A549 (cell line): ENCODE measurements at regions not wholly inside any gene's neighbourhood (a gene's known extent, or its start where the extent isn't known, plus 50 kb on each side); places are given as distances from the start of the nearest gene placed in this dataset.

ENCODE experiments used
- CTCF ChIP-seq: fragments of >200 bp; sonication (Bioruptor Twin); formaldehyde crosslinking; IDR thresholded peaks from 3 replicates; pipeline ENCODE4 v1.5.1; 2016
- HMGXB4 ChIP-seq: fragments of 250-450 bp; sonication (Bioruptor Pico); IDR thresholded peaks from 2 replicates; pipeline ENCODE4 v1.5.0; 2021; ENCODE audit warnings: mild to moderate bottlenecking, moderate library complexity, borderline replicate concordance
- JUNB ChIP-seq: fragments of >200 bp; sonication (Bioruptor Twin); formaldehyde crosslinking; IDR thresholded peaks from 2 replicates; pipeline ENCODE4 v1.6.1; 2016
- KDM5A ChIP-seq: fragments of 200-600 bp; sonication (generic); IDR thresholded peaks from 2 replicates; pipeline ENCODE4 v1.6.1; 2016; ENCODE audit warnings: antibody characterized with exemption, mild to moderate bottlenecking
- MAFK ChIP-seq: fragments of 450-650 bp; IDR thresholded peaks from 2 replicates; pipeline ENCODE4 v1.6.1; 2014; ENCODE audit not compliant: partially characterized antibody
- RCOR1 ChIP-seq: fragments of 150-350 bp; IDR thresholded peaks from 2 replicates; pipeline ENCODE4 v1.6.1; 2014; ENCODE audit warnings: antibody characterized with exemption, low read length, low read depth
- SMC3 ChIP-seq: fragments of >200 bp; sonication (Bioruptor Twin); formaldehyde crosslinking; IDR thresholded peaks from 3 replicates; pipeline ENCODE4 v1.6.1; 2018; ENCODE audit warnings: inconsistent platforms
- ZC3H11A ChIP-seq: fragments of 450-650 bp; IDR thresholded peaks from 2 replicates; pipeline ENCODE4 v1.6.1; 2014; ENCODE audit warnings: antibody characterized with exemption, mild to moderate bottlenecking

DNA sequence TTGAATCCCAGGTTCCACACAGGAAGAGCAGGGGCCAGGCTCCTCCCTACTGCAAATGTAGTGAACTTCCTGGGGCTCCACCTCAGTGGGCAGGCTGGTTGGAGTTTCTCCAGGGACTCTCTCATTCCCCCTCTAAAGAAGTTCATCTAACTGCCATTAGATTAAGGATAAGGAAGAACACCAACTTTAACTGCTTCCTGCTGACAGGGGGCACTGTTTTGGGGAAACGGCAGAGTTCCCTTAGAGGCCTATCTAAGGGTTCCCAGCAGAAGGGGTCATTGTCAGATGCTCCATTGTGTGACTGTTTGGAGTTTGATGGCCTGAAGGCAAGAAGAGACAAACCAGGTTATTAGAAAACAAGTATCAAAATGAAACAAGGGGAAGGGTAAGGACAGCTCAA is 2159.7 kb upstream of the PIK3C3 start:
- TF ChIP-seq JUNB (no peak), CTCF (no peak), HMGXB4 (CRISPR knock-in tag) (no peak), SMC3 (no peak), RCOR1 (no peak), ZC3H11A (no peak), KDM5A (no peak), MAFK (no peak)
